ENCODE measurements at regions not wholly inside any gene's neighbourhood (a gene's known extent, or its start where the extent isn't known, plus 50 kb on each side); places are given as distances from the start of the nearest gene placed in this dataset.

- TF ChIP-seq ARID1B (IDR thresholded peaks at IDR 0.05) (peak; percentile 70), NCOR1 (IDR thresholded peaks at IDR 0.05) (peak; percentile 75), CBFA2T2 (conservative IDR thresholded peaks at IDR 0.05) (peak; percentile 85), FOSL1 (tag; conservative IDR thresholded peaks at IDR 0.05) (peak; percentile 38; the same call in 1 of the 2 replicates), RFX1 (IDR thresholded peaks at IDR 0.05) (peak; percentile 90), TAL1 (IDR thresholded peaks at IDR 0.05) (peak; percentile 65; the same call in 1 of the 2 replicates), NR2C2 (CRISPR knock-in tag; IDR thresholded peaks at IDR 0.05) (no peak), NR2C2 (tag; IDR thresholded peaks at IDR 0.05) (no peak; the same call in 1 of the 2 replicates), SMAD4 (CRISPR knock-in tag; conservative IDR thresholded peaks at IDR 0.05) (0 out of 2 replicates have a peak, but pooled peaks have one; percentile 42), DNMT1 (IDR thresholded peaks at IDR 0.05) (no peak), PML (IDR thresholded peaks at IDR 0.05; ENCODE audit: low read length) (0 out of 2 replicates have a peak, but pooled peaks have one; percentile 37), TCF3 (CRISPR knock-in tag; IDR thresholded peaks at IDR 0.05) (peak; percentile 87), EP300 (IDR thresholded peaks at IDR 0.05; ENCODE audit: low read length) (peak; percentile 42; the same call in 1 of the 2 replicates), ARID3A (IDR thresholded peaks at IDR 0.05; ENCODE audit: borderline replicate concordance, low read depth, low read length) (no peak), FOXJ2 (tag; IDR thresholded peaks at IDR 0.05) (peak; percentile 80; the same call in 1 of the 2 replicates), ZBTB11 (CRISPR knock-in tag; IDR thresholded peaks at IDR 0.05) (peak in 1 of 3 experiments; percentile 66; a peak in 1 of 6 replicates), PBX2 (CRISPR knock-in tag; IDR thresholded peaks at IDR 0.05; ENCODE audit: low read depth) (no peak), PBX2 (tag; conservative IDR thresholded peaks at IDR 0.05; ENCODE audit: low read depth) (peak; percentile 84)
Observed at GRCh38 chr6:4224067-4224978, 88.9 kb upstream of the ECI2 start (continued).

Data from K562 (cell line).